HG03460 (cell line): ENCODE measurements at regions not wholly inside any gene's neighbourhood (a gene's known extent, or its start where the extent isn't known, plus 50 kb on each side); places are given as distances from the start of the nearest gene placed in this dataset.

Experiments used
- ATAC-seq: cut with Tn5 transposase; IDR thresholded peaks from one replicate; pipeline ENCODE4 v1.9.1; 2021; ENCODE audit not compliant: unreplicated experiment

DNA sequence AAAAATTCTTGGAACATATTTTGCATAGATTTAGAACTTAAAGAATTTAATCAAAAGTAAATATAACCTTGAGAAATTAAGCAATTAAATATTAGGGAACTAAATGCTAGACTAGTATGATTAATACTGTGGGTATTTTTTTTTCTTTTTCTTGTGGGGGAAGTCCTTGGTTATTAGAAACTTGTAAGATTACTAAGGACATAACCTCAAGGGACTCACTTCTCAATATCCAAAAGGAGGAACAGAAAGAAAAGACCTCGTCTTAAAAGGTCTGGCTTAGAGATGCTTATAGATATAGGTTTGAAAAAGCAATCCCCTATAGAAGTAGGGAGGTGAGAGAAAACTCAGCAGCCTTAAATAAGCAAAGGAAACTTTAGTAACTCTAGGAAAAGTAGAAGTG lies 368.5 kb downstream of the INSC start:
- peak; percentile 58 for ATAC-seq

DNA sequence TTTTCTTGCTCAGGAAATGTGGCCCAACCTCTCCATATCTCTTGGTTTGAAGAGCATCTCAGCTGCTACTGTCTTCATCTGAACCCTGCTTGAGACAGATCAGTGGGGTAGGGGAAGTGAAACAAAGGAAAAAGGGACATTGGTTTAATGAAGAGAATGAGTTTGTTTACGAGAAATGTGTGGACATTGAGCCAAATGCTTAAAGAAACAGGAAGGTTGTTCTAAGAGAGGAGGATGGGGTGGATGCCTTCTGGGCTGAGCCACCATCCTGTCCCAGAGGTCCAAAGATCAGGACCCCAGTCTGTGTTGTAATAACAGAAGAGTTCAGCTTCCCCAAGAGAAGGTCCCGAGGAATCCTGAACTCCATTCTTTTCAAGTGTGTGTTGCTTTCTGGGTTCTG lies 369.7 kb downstream of the INSC start:
- ATAC-seq: no peak

DNA sequence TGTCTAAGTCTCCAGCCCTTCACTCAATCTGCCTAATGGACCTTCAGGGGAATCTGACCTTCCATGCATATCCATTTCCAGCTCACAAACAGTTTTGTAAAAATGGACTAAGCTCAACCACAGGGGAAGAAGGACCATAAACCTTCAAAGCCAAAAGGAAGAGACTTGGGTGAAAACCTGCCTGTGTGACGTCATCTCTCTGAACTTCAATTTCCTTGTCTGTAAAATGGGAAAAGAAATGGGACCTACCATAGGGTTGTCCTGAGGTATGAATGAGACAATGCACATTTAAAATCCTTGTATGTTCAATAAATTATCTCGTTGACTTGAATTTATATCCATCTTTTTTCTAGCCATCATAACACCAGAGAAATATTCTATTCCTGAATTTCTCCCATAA lies 370.7 kb downstream of the INSC start:
- no peak for ATAC-seq

DNA sequence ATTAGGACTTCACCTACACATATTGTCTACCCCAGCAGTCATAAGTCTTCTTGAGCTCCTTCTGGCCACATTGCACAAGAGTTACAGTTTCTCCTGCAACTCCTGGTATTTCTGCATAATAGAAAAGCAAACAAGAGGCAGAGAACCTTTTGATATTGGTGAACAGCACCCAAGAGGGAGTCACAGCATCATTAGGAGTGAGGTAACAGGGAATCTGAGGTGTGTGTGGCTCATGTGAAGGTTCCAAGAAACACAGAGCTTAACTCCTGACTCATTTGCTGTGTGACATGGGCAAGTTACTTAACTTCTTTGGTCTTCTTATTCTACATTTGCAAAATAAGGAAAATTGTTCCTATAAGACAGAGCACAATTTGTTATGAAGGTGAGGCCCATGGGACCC lies 374.6 kb downstream of the INSC start:
- ATAC-seq: no peak

- ATAC-seq: no peak
Observed at GRCh38 chr11:15490535-15490934, 375.8 kb downstream of the INSC start.

- ATAC-seq: no peak
Observed at GRCh38 chr11:15493066-15493465, 378.3 kb downstream of the INSC start.

- no peak for ATAC-seq
Observed at GRCh38 chr11:15493921-15494620, 379.3 kb downstream of the INSC start.

GRCh38 chr11:15494740-15495139 lies 380.0 kb downstream of the INSC start:
- ATAC-seq: no peak

DNA sequence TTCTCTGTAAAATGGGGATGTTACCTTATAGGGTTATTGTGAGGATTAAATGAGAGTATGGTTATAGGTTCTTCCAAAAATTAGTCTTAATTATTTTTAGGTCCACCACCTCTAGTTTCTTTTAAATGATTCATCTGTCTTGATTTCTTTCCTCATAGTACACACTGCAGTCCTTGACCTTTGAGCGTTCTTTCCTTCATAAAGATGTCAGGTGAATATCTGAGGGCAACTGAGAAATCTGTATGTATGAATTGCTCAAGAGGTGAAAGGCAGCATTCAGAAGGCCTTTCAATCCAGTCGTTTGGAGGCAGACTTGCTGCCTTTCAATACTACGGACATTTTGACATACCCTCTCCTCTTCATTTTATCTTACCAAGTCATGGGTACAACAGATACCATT lies 380.7 kb downstream of the INSC start:
- no peak for ATAC-seq

- no peak for ATAC-seq
Observed at GRCh38 chr11:15497366-15497765, 382.6 kb downstream of the INSC start.

DNA sequence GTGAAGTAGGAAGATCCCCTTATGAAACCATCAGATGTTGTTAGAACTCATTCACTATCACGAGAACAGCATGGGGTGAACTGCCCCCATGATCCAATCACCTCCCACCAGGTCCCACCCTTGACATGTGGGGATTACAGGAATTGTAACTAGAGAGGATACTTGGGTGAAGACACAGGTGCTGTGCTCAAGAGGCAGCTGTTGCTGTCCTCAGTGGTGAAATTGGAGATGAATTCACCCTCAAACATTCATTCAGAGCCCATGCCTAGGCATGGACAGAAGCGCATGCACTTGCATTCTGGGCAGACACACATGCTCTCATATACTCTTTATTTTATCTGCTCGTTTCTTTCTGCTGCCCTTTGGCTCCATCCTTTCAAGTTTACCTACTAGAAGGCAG lies 385.0 kb downstream of the INSC start:
- ATAC-seq: no peak

DNA sequence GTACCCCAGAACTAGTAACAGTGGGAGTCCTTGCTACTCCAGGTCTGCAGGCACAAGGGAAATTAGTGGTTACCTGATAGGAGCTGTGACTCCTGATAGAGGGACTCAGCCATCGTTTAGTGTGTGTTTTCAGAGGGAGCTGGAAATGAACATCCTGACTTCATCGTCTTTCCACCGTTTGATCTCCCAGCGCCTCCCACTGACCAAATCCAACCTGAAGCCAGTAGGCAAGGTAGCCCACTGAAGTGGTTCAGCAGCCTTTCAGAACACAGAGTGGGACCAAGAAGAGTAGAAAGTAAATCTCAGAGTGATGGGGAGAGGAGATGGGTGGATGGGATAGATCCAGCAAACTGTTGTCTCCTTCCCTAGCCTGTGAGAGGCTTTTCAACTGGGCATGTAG lies 385.9 kb downstream of the INSC start:
- ATAC-seq: no peak

DNA sequence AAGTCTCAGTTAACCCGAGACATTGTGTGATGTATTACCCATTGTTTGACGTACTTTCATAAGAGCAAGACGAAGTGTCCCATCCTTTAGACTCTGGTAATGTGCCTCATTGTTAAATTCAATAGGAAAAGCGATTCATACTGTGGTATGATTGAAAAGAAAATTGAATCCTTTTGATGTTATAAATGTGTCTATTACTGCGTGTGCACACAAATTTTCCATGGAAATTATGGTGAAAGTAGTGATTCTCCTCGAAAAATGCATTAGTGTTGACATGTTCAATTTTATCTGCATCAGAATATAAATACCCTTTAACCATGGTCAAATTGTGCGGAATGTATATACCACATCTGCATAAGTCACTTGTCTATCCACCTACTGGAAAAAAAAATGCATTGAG lies 386.8 kb downstream of the INSC start:
- no peak for ATAC-seq

- ATAC-seq: no peak
Observed at GRCh38 chr11:15505155-15505554, 390.4 kb downstream of the INSC start.

DNA sequence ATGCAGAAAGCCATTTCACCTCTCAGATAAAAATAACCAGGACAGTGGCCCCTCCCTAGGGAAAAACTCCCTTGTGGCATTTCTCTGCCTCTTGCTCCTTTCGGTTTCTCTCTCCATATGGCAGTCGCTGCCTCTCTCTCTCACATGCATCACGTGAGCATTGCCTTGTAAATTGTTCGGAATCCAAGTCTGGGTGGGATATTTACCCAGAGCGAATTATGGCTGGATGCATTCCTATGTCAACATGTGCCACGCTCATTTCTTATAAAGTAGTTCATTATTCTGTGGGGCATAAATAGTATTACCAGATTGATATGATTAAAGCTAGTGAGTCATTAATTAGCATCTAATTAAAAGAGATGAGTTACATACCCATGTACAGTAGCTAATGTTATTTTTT lies 392.9 kb downstream of the INSC start:
- no peak for ATAC-seq

DNA sequence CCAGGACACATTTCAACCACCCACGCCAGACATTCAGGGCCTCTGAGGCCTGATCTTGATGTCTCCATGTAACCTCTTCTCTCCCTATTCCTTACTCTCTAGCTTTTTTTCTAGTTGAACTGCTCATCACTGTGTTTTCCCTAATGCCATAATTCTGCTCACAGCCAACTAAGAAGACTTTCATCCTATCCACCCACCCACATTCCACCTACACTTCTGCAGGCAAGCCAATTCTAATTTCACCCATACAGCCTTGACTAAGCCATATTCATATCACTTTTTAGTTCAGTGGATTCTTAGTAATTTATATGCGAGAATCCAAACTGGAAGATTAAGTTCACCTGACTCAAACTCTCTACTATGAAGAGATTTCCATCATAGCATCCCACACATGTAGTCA lies 394.4 kb downstream of the INSC start:
- ATAC-seq: no peak

- no peak for ATAC-seq
Observed at GRCh38 chr11:15519124-15519791, 404.5 kb downstream of the INSC start.

- ATAC-seq: no peak
Observed at GRCh38 chr11:15519911-15520310, 405.2 kb downstream of the INSC start.

GRCh38 chr11:15523543-15523942 lies 408.8 kb downstream of the INSC start:
- no peak for ATAC-seq

DNA sequence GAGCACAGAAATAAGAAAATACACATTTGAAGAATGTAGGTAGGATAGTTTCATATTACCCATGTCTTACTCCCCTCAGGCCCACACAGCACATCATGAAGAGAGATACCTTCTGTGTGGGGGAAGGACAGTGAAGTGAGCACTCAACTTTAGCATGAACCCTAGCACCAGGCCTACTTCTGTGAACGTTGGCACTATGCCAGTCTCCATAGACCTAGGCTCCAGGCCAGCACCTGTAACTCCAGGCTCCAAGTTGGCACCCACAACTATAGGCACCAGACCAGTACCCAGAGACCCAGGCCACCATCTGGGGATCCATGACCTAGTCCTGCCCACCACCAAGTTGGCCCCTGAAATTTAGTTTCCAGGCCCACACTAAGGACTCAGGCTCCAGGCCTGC lies 410.9 kb downstream of the INSC start:
- no peak for ATAC-seq

GRCh38 chr11:15526032-15526431 lies 411.3 kb downstream of the INSC start:
- no peak for ATAC-seq

- no peak for ATAC-seq
Observed at GRCh38 chr11:15526859-15527450, 412.2 kb downstream of the INSC start.

DNA sequence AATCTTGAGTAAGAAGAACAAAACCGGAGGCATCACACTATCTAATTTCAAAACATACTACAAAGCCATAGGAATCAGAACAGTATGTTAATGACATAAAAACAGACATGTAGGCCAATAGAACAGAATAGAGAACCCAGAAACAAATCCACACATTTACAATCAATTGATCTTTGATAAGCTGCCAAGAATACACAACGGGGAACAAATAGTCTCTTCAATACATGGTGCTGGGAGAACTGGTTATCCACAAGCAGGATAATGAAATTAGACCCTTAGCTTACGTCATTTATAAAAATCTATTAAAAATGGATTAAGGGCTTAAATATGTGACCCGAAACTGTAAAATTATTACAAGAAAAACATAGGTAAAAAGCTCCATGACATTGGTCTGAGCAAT lies 417.7 kb downstream of the INSC start:
- no peak for ATAC-seq
